ENCODE measurements at regions not wholly inside any gene's neighbourhood (a gene's known extent, or its start where the extent isn't known, plus 50 kb on each side); places are given as distances from the start of the nearest gene placed in this dataset.
"Not testable (repeated sequence)": the region's sequence is repeated elsewhere in the genome, so short reads cannot be mapped to it uniquely, and the experiment has no call there.

GRCh38 chr10:7026818-7027217 is 384.0 kb downstream of the SFMBT2 start:
- DNase-seq = no peak

GRCh38 chr10:7025296-7025695 is 385.5 kb downstream of the SFMBT2 start:
- no peak for DNase-seq

GRCh38 chr10:7015457-7015856 is 395.4 kb downstream of the SFMBT2 start:
- no peak for DNase-seq

GRCh38 chr10:7014721-7015120 is 396.1 kb downstream of the SFMBT2 start:
- no peak for DNase-seq

DNA sequence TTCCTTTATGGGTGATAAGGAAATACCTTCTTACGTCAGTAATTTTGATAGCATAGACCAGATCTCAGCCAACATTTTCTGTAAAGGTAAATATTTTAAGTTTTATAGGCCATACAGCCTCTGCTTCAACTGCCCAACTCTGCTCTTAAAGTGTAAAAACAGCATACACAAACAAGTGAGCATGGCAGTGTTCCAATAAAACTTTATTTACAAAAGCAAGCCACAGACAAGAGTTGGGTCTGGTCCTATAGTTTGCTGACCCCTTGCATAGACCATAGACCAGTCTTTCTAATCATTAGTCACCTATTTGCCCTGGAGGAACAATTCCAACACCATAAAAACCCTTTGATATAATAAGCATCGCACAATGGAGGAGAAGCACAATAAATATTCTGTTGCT is 398.8 kb downstream of the SFMBT2 start:
- no peak for DNase-seq

DNA sequence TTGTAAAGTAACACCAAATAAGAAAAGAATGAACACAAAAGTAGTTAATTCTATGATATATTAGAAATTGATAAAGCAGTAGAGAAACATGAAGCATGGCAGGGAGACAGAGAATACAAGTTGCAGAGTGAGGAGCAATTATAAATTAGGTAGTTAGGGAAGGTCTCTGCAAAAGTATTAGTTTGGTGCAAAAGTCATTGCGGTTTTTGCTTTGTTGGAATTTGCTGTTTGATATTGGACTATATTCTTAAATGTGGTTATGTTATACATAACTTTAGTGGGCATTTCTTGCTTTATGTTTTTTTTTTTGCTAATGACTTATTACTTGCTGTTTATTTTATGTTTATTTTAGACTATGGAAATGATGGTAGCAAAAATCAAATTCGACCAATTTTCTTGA is 402.2 kb downstream of the SFMBT2 start:
- no peak for DNase-seq

GRCh38 chr10:7007600-7008190 is 403.1 kb downstream of the SFMBT2 start:
- DNase-seq = no peak

DNA sequence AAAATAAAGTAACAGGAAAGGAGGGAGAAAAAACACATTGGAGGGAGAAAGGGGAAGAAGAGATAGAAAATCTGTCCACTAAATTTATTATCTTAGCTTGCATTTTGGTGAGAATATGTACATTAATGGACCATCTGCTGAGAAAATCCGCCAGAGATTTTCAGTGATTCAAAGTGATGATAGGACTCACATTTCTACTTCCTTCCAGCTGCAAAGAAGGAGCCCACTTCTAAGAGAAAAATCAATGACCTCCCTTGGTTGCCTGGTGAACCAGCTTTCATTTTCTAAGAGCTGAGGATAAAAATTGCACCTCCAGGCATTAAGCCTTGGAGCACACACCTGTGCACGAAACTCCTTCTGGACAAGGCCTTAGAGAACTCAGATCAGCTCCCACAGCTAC is 404.3 kb downstream of the SFMBT2 start:
- DNase-seq = no peak

- DNase-seq = no peak
Measured at GRCh38 chr10:7003831-7004395, 406.9 kb downstream of the SFMBT2 start.

DNA sequence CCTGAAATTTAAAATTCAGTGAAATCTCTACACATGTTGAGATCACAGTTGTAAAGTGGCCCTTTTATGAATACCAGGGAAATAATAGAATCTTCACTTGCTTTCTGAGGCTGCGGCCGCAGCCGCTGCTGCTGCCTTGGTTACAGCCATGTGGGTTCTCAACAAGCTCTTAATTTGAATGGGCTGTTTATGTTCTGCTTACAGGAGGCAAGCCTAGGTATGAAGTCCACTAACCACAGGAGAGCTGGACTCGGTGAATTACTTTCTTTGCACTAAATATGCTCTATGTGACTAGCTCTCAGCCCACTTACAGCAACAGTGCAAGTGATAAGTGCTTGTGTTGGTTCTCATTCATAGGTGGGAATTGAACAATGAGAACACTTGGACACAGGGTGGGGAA is 410.8 kb downstream of the SFMBT2 start:
- no peak for DNase-seq

GRCh38 chr10:6999232-6999925 is 411.5 kb downstream of the SFMBT2 start:
- DNase-seq = no peak

DNA sequence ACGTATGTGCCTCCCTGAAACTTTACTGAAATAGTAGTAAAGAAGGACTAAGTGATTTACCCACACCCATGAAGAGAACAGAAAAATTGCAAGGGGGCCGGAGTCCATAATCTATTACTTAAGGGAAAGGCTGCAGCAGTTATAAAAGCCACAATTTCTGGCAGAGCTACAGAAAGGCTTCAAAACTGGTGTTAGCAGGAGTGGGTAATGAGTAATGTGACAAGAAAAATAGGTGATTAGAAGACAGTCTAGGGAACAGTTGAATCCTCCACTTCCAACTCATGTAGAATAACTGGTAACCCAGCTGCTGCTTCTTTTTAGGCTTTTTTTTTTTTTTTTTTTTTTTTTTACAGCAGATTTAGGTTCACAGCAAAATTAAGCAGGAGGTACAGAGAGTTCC is 413.3 kb downstream of the SFMBT2 start:
- no peak for DNase-seq

DNA sequence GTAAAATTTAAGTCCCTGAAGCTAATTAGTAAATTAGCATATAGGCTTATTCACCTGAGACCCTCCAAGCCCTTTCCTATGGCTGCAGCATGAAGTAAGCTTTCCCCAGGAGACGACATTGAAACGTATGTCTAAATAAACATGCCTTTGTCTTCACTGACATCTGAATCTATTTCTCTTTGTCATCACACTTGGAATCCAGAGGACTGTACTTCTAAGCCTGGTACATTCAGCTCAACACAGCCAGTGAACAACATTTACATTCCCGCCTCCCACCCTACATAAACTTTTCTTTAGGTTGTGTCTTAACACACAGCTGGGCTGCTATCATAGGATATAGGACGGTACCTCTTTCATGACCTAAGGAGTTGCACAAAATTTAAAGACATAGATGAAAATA is 414.4 kb downstream of the SFMBT2 start:
- no peak for DNase-seq

- DNase-seq = no peak
Measured at GRCh38 chr10:6995831-6996230, 415.0 kb downstream of the SFMBT2 start.

DNA sequence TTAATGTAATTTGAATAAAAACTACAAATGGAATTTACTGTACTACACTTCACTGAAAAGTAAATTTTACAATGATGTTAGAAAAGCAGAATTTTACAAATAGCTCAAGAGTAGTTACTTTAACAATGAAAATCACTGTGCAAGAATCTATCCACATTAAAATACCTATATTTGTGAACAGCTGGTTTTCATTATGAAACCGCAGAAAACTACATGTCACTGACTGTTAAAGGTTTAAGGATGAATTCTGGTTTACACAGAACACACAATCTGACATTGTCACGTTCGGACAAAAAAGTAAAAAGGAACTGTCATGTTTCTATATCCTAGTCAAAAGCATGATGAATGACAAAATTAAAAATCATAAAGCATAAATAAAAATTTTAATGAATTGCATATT is 415.3 kb upstream of the PRKCQ start:
- no peak for DNase-seq

DNA sequence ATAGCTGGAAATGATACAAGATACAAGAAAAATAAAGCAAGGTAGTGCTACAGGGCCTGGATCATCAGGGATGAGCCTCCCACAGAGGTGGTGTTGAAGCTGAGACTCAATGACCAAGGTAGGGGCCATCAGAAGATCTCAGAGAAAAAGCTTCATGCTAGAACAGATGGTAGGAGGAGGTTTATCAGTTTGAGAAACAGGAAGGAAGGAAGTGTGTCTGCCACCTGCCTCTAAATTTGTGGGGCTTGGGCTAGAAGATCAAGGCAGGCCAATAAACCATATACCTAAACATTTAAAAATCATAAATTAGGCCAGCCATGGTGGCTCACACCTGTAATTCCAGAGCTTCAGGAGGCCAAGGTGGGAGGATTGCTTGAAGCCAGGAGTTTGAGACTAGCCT is 410.8 kb upstream of the PRKCQ start:
- no peak for DNase-seq

DNA sequence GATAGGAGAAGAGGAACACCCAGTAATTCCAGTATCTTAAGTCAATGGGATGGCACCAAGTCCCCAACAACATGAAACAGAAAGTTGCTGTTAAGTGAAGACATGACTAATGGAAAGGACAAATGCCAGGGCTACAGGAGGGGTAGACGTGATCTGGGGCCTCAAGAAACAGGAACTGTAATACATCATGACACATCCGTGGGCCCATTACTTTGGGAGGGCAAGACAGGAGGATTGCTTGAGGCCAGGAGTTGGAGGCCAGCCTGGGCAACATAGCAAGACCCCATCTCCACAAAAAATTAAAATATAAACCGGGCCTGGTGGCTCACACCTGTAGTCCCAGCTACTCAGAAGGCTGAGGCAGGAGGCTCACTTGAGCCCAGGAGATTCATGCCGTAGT is 408.6 kb upstream of the PRKCQ start:
- DNase-seq = no peak

DNA sequence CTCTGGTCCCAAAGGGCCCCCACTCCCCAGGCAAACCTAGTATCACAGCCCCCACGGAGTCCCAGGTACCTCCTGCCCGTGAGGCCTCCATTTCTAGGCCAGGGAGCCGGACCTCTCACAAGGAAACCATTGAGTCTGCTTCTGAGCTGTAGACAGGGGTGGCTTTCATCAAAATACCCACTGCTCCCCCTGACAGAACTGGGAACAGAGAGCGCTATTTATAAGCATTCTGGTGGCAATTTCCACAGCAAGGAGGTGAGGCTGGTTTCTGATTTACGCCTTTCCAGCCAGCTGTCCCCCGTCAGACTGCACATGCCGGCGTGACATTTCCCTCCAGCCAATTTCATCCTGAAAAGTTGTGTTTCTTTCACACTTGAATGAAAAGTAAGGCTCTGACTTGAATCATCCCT is 407.5 kb upstream of the PRKCQ start:
- no peak for DNase-seq

- no peak for DNase-seq
Measured at GRCh38 chr10:6986927-6987326, 406.9 kb upstream of the PRKCQ start.

GRCh38 chr10:6985644-6986043 is 405.6 kb upstream of the PRKCQ start:
- no peak for DNase-seq

DNA sequence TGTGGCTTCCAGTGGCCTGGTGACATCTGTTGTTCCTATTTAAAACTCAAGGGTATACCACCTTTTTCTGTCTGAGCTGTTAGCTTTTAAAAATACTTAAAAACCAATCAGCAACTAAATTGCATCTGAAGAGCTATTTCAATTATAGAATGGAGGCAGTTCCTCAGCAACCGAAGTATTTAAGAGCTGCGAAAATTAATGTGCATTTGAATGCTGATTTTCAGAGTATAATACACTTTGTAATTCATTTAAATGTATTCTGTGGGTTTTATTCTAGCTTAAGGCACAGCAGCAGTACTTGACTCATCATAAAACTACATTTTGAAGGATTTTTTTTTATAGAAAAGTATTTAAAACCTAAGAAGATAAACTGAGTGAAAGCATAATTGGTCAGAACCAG is 404.9 kb upstream of the PRKCQ start:
- DNase-seq = no peak

- not testable (repeated sequence) for DNase-seq
Measured at GRCh38 chr10:6984016-6984415, 403.9 kb upstream of the PRKCQ start.

DNA sequence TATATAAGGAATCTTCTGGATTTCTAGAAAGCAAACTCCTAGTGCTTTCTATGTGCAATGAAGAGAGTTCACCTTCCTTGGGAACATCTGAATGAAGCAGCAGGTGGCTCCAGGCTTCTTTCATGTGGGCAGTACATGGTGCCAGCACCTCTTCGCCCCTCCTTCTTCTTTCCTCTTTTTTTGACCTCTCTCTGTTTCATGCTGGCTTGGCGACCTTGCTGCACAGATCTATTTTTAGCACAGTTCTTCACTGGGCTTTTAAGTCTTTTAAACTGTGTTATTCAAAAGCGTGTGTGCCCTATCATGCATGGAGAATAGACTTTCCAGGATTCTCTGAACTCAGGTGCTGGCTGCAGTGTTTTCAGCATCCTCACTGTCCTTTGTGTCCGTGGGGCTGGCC is 400.3 kb upstream of the PRKCQ start:
- no peak for DNase-seq

DNA sequence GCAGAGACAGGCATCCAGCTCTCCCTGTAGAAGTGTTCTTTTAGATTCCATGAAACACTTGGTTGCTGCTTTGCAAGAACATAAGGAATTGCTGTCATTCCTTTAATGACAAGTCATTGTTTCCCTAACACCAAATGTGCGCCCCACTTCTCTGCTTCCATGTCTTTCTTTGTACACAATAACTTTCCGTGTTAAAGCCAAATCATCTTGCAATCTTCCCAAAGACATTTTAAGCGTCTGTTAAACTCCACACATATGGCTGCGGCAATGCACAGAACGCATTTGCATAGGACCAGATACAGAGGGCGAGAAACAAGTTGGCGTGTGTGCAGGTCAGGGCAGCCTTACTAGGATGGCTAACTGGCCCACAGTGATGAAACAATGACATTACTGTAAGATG is 399.3 kb upstream of the PRKCQ start:
- no peak for DNase-seq

DNA sequence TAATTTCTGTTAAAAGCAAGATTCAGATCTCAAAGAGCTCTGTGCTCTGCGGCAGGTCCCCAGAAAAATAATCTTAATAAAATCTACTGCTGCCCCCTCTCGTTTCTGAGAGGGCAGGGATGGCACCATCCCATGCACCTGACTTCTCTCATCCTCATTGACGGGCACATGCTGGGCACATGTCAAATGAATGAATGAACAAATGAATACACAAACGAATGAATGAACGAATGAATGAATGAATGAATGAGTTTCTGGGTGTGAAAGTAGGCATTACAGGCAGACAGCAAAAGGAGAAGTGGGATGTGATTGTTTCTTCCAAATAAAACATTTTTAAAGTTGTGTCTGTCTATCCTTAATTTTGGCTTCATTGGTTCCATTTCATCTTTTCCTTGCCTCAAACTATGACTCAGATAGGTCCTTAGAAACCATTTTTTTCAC is 398.1 kb upstream of the PRKCQ start:
- DNase-seq = no peak

Data from NCI-H69 (cell line).